D721Med (cell line): ENCODE measurements at regions not wholly inside any gene's neighbourhood (a gene's known extent, or its start where the extent isn't known, plus 50 kb on each side); places are given as distances from the start of the nearest gene placed in this dataset.
"Not testable (repeated sequence)": the region's sequence is repeated elsewhere in the genome, so short reads cannot be mapped to it uniquely, and the experiment has no call there.

Source experiments
- DNase-seq: peaks from one replicate; pipeline ENCODE4 v3.0.0; 2011; ENCODE audit warnings: low spot score; ENCODE audit not compliant: insufficient read length
- FAIRE-seq: peaks from 2 replicates; lab custom pipeline; 2011; peaks lifted over from hg19 to GRCh38; lab: Jason Lieb, UNC
- CTCF ChIP-seq: IDR thresholded peaks from 2 replicates; pipeline ENCODE4 v1.5.1; 2012; ENCODE audit warnings: mild to moderate bottlenecking, control low read depth; ENCODE audit not compliant: insufficient read depth; ENCODE audit errors: missing control alignments

- no peak for TF ChIP-seq CTCF
- DNase-seq = no peak
- no peak for FAIRE-seq
Measured at GRCh38 chrX:896256-896655, 265.7 kb downstream of the SHOX start.

GRCh38 chrX:889966-890651 is 259.5 kb downstream of the SHOX start:
- no peak for TF ChIP-seq CTCF
- FAIRE-seq (no peak), DNase-seq (no peak)

GRCh38 chrX:887724-888123 is 257.1 kb downstream of the SHOX start:
- FAIRE-seq, DNase-seq: not testable (repeated sequence)

- no peak for DNase-seq
- no peak for FAIRE-seq
Measured at GRCh38 chrX:883588-883987, 253.0 kb downstream of the SHOX start.

GRCh38 chrX:879756-880698 is 249.4 kb downstream of the SHOX start:
- not testable (repeated sequence) for FAIRE-seq

More at GRCh38 chrX:883588-883987, 253.0 kb downstream of the SHOX start:
- no peak for TF ChIP-seq CTCF

GRCh38 chrX:874061-874460 is 243.5 kb downstream of the SHOX start:
- FAIRE-seq (no peak), DNase-seq (no peak)
- TF ChIP-seq CTCF = no peak

More at GRCh38 chrX:879756-880698, 249.4 kb downstream of the SHOX start:
- not testable (repeated sequence) for DNase-seq

GRCh38 chrX:873016-873415 is 242.4 kb downstream of the SHOX start:
- DNase-seq (no peak), FAIRE-seq (no peak)
- TF ChIP-seq CTCF = no peak

- no peak for FAIRE-seq
- no peak for TF ChIP-seq CTCF
- DNase-seq = no peak
Measured at GRCh38 chrX:872090-872489, 241.5 kb downstream of the SHOX start.
